Loucy (cell line): ENCODE measurements at regions not wholly inside any gene's neighbourhood (a gene's known extent, or its start where the extent isn't known, plus 50 kb on each side); places are given as distances from the start of the nearest gene placed in this dataset.

Source experiments
- H2AFZ ChIP-seq: fragments of 200-600 bp; sonication (generic); 2 replicates; pipeline ENCODE4 v1.6.0; 2016; ENCODE audit warnings: antibody characterized with exemption, mild to moderate bottlenecking, low read length, moderate library complexity
- H3F3A ChIP-seq: fragments of 200-600 bp; 2 replicates; pipeline ENCODE4 v1.6.0; 2016; ENCODE audit warnings: antibody characterized with exemption, low read depth, mild to moderate bottlenecking
- H3K27me3 ChIP-seq: fragments of 200-600 bp; sonication (generic); 2 replicates; pipeline ENCODE4 v1.6.1; 2014; ENCODE audit warnings: low read length, mild to moderate bottlenecking; ENCODE audit not compliant: insufficient read depth, poor library complexity, severe bottlenecking
- H3K36me3 ChIP-seq: fragments of 200-600 bp; sonication (generic); 2 replicates; pipeline ENCODE4 v1.6.1; 2016; ENCODE audit warnings: low read length; ENCODE audit not compliant: insufficient read depth
- H3K4me1 ChIP-seq: fragments of 200-600 bp; sonication (generic); 2 replicates; pipeline ENCODE4 v1.5.1; 2014; ENCODE audit warnings: low read length, mild to moderate bottlenecking; ENCODE audit not compliant: insufficient read depth, poor library complexity, severe bottlenecking
- H3K4me2 ChIP-seq: fragments of 200-600 bp; sonication (generic); 2 replicates; pipeline ENCODE4 v1.6.0; 2014; ENCODE audit warnings: antibody characterized with exemption, low read length, low read depth, mild to moderate bottlenecking; ENCODE audit not compliant: poor library complexity, severe bottlenecking
- H3K4me3 ChIP-seq: fragments of 200-600 bp; sonication (generic); 2 replicates; pipeline ENCODE4 v1.5.1; 2014; ENCODE audit warnings: low read length, mild to moderate bottlenecking, mixed read lengths; ENCODE audit not compliant: poor library complexity, severe bottlenecking
- H3K79me2 ChIP-seq: fragments of 200-600 bp; sonication (generic); 2 replicates; pipeline ENCODE4 v1.6.1; 2014; ENCODE audit warnings: low read length; ENCODE audit not compliant: insufficient read depth
- H3K9ac ChIP-seq: fragments of 200-600 bp; sonication (generic); 2 replicates; pipeline ENCODE4 v1.6.0; 2014; ENCODE audit warnings: mild to moderate bottlenecking, low read depth, low read length, moderate library complexity; ENCODE audit not compliant: poor library complexity, severe bottlenecking
- H3K9me2 ChIP-seq: fragments of 200-600 bp; sonication (generic); replicated peaks from 2 replicates; pipeline ENCODE4 v1.6.1; 2016; ENCODE audit warnings: low read depth, low read length, mixed read lengths
- H3K9me3 ChIP-seq: fragments of 200-600 bp; sonication (generic); 2 replicates; pipeline ENCODE4 v1.6.1; 2014; ENCODE audit warnings: mild to moderate bottlenecking, antibody characterized with exemption, low read length, low read depth; ENCODE audit not compliant: insufficient read depth
- H4K20me1 ChIP-seq: fragments of 200-600 bp; sonication (generic); 2 replicates; pipeline ENCODE4 v1.6.0; 2014; ENCODE audit warnings: antibody characterized with exemption, low read length, mild to moderate bottlenecking; ENCODE audit not compliant: insufficient read depth, poor library complexity, severe bottlenecking
- CTCF ChIP-seq: fragments of 200-600 bp; sonication (generic); conservative IDR thresholded peaks from 2 replicates; pipeline ENCODE4 v1.5.1; 2014; ENCODE audit warnings: mild to moderate bottlenecking, antibody characterized with exemption, low read length
- EZH2phosphoT487 ChIP-seq: fragments of 200-600 bp; IDR thresholded peaks from 2 replicates; pipeline ENCODE4 v1.6.1; 2018; ENCODE audit warnings: antibody characterized with exemption, mild to moderate bottlenecking, moderate library complexity, borderline replicate concordance

GRCh38 chr13:69283837-69284236 is 823.8 kb upstream of the ATXN8OS start:
- Histone ChIP-seq H3K4me2 (no peak overlapping the region), H2AFZ (no peak overlapping the region), H3K79me2 (no peaks in the 10 kb centered on the region), H3K4me1 (no peaks in the 10 kb centered on the region), H3F3A (no peaks in the 10 kb centered on the region), H4K20me1 (no peaks in the 10 kb centered on the region), H3K36me3 (no peaks in the 10 kb centered on the region), H3K9me3 (no peaks in the 10 kb centered on the region), H3K4me3 (no peak overlapping the region), H3K9me2 (no peaks in the 10 kb centered on the region), H3K27me3 (no peaks in the 10 kb centered on the region), H3K9ac (no peak overlapping the region)
- no peak for TF ChIP-seq CTCF
- TF ChIP-seq EZH2phosphoT487 = no peak

GRCh38 chr13:69283301-69283700 is 824.3 kb upstream of the ATXN8OS start:
- H3K9ac ChIP-seq = no peak overlapping the region
- H3K36me3 ChIP-seq = no peaks in the 10 kb centered on the region
- no peak overlapping the region for H3K4me2 ChIP-seq
- H3K4me1 ChIP-seq = no peaks in the 10 kb centered on the region
- H3K4me3 ChIP-seq = no peak overlapping the region
- no peaks in the 10 kb centered on the region for H3K79me2 ChIP-seq
- no peak for TF ChIP-seq EZH2phosphoT487
- TF ChIP-seq CTCF = no peak
- H3K27me3 ChIP-seq = no peaks in the 10 kb centered on the region
- no peaks in the 10 kb centered on the region for H3K9me3 ChIP-seq
- no peaks in the 10 kb centered on the region for H3F3A ChIP-seq
- H2AFZ ChIP-seq = no peak overlapping the region
- H4K20me1 ChIP-seq = no peaks in the 10 kb centered on the region
- no peaks in the 10 kb centered on the region for H3K9me2 ChIP-seq

- H3K79me2 ChIP-seq = no peaks in the 10 kb centered on the region
- no peaks in the 10 kb centered on the region for H3K9me2 ChIP-seq
- no peaks in the 10 kb centered on the region for H3K27me3 ChIP-seq
- no peaks in the 10 kb centered on the region for H4K20me1 ChIP-seq
- H3F3A ChIP-seq = no peaks in the 10 kb centered on the region
- no peaks in the 10 kb centered on the region for H3K36me3 ChIP-seq
- H3K4me2 ChIP-seq = no peak overlapping the region
- TF ChIP-seq EZH2phosphoT487 = no peak
- TF ChIP-seq CTCF = no peak
- H3K9me3 ChIP-seq = no peaks in the 10 kb centered on the region
- no peak overlapping the region for H2AFZ ChIP-seq
- no peaks in the 10 kb centered on the region for H3K4me1 ChIP-seq
- no peak overlapping the region for H3K4me3 ChIP-seq
- no peak overlapping the region for H3K9ac ChIP-seq
Observed at GRCh38 chr13:69280399-69280798, 827.2 kb upstream of the ATXN8OS start.
